Heart left ventricle (tissue), 13 donors: ENCODE measurements at regions not wholly inside any gene's neighbourhood (a gene's known extent, or its start where the extent isn't known, plus 50 kb on each side); places are given as distances from the start of the nearest gene placed in this dataset.
"Not testable (repeated sequence)": the region's sequence is repeated elsewhere in the genome, so short reads cannot be mapped to it uniquely, and the experiment has no call there.

Experiments used
- POLR2A ChIP-seq, 2 donors: fragments of 450-650 bp; IDR thresholded peaks; one replicate each; pipeline ENCODE4 v1.6.1; 2017; ENCODE audit warnings: antibody characterized with exemption in 2 of 2, mild to moderate bottlenecking in 2 of 2, moderate library complexity in 2 of 2
- TF ChIP-seq, protein P1 (sequence below), 12 donors: fragments of 200-600 bp; sonication (generic) in 4 of 12; IDR thresholded peaks; one replicate each; pipeline versions ENCODE4 v1.5.0 to v1.8.0; 2018 to 2022; ENCODE audit warnings: antibody characterized with exemption in 12 of 12, mild to moderate bottlenecking in 5 of 12
- donor health status: ischemic (EF 13 %, LVEDD 7.1; RV severe dilation, severe dysfunction).
- donor health status: DM: no; HTN: yes; CAD: no.
- donor health status: DM: no; HTN: no; CAD: no.
- donor health status: ischemic (EF 25% LVEDD 6.9; RV normal size, moderate dysfunction).
- donor health status: ischemic (EF 25% LVEDD 5.7; RV mildly dilated, moderate dysfunction).
- donor health status: ischemic (EF 35%, LVEDD 5.7; RV mildly dilated, moderate dysfunction).
- donor health status: nonischemic (EF 11% LVEDD 7.7; RV severe dilation, severe dysfunction).
- donor health status: DM: yes; HTN: yes; CAD: no.
- donor health status: PGD.
- donor health status: ischemic (EF 29% LVEDD 5.4; RV normal size, mild dysfunction).
- donor health status: nonischemic (EF 23%, LVEDD 6.1; RV moderate dilation, normal function).

- not testable (repeated sequence) for TF ChIP-seq POLR2A (IDR thresholded peaks at IDR 0.05)
- TF ChIP-seq, protein P1, sequence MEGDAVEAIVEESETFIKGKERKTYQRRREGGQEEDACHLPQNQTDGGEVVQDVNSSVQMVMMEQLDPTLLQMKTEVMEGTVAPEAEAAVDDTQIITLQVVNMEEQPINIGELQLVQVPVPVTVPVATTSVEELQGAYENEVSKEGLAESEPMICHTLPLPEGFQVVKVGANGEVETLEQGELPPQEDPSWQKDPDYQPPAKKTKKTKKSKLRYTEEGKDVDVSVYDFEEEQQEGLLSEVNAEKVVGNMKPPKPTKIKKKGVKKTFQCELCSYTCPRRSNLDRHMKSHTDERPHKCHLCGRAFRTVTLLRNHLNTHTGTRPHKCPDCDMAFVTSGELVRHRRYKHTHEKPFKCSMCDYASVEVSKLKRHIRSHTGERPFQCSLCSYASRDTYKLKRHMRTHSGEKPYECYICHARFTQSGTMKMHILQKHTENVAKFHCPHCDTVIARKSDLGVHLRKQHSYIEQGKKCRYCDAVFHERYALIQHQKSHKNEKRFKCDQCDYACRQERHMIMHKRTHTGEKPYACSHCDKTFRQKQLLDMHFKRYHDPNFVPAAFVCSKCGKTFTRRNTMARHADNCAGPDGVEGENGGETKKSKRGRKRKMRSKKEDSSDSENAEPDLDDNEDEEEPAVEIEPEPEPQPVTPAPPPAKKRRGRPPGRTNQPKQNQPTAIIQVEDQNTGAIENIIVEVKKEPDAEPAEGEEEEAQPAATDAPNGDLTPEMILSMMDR (IDR thresholded peaks at IDR 0.05): not testable (repeated sequence)
Measured at GRCh38 chr11:90582999-90583398, 360.1 kb upstream of the CHORDC1 start.
